ENCODE measurements at regions not wholly inside any gene's neighbourhood (a gene's known extent, or its start where the extent isn't known, plus 50 kb on each side); places are given as distances from the start of the nearest gene placed in this dataset.

DNA sequence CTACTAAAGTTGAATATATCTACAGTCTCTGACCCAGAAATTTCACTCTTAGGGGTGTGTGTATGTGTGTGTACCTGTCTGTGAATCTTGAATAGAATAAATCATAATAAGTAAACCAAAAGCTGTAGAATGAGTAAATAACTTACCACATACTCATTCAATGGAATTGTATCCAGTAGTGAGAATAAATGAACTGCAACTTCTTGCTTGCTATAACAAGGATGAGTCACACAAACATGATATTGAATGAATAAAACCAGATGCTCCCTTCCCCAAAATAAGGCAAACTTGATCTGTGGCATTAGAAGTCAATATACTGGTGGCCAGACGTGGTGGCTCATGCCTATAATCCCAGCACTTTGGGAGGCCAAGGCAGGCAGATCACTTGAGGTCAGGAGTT is 259.8 kb upstream of the MON1B start:
- Histone ChIP-seq H3K4me1 (no peaks in the 10 kb centered on the region), H3K27ac (no peak overlapping the region), H3K36me3 (no peaks in the 10 kb centered on the region), H3K4me3 (no peak overlapping the region), H3K9me3 (no peaks in the 10 kb centered on the region), H3K27me3 (no peaks in the 10 kb centered on the region)
- intact Hi-C loops (cut with DNase I; ENCODE audit: low total_unique reads) = no loop called here
- TF ChIP-seq POLR2AphosphoS5 (IDR thresholded peaks at IDR 0.05) (no peak), POLR2A (IDR thresholded peaks at IDR 0.05) (no peak), EP300 (IDR thresholded peaks at IDR 0.05) (no peak)
- TF ChIP-seq, protein P1, sequence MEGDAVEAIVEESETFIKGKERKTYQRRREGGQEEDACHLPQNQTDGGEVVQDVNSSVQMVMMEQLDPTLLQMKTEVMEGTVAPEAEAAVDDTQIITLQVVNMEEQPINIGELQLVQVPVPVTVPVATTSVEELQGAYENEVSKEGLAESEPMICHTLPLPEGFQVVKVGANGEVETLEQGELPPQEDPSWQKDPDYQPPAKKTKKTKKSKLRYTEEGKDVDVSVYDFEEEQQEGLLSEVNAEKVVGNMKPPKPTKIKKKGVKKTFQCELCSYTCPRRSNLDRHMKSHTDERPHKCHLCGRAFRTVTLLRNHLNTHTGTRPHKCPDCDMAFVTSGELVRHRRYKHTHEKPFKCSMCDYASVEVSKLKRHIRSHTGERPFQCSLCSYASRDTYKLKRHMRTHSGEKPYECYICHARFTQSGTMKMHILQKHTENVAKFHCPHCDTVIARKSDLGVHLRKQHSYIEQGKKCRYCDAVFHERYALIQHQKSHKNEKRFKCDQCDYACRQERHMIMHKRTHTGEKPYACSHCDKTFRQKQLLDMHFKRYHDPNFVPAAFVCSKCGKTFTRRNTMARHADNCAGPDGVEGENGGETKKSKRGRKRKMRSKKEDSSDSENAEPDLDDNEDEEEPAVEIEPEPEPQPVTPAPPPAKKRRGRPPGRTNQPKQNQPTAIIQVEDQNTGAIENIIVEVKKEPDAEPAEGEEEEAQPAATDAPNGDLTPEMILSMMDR (IDR thresholded peaks at IDR 0.05) = no peak
- DNase-seq = no peak
- WGBS, 5 donors = 27 to 75% (median 42%) methylated on average over 1 of the region's 1 CpG

DNA sequence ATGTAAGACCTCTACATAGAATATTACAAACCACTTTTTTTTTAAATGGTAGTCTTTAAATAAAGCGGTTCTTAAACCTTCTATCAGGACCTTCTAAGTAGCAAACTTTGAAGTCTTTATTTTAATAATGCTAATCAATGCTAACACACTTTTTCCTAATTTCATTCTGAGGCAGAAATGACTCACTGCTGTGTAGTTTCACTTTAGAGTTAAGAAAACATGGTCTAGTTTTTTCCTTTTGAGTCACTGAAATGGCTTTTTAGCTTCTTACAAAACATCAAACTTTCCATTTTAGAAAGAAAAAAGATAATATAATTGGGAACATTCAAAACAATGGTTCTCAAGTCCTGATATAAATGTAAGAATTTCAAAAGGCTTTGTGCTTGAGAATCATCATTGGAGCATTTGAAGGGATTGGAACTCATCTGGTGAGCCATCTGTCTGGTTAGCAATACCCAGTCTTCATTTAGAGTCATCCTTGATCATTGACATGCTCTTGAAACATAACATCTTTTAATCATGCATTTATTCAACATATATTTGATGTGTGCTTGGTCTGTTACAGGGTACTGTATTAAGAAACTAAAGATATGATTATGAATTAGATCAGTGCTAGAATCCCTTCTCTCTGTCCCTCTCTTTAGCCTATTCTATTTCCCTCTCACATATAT is 258.3 kb upstream of the MON1B start:
- no peak for DNase-seq
- intact Hi-C loops (cut with DNase I; ENCODE audit: low total_unique reads) = no loop called here
- WGBS, 5 donors = 67 to 82% (median 73%) methylated on average over 1 of the region's 1 CpG

DNA sequence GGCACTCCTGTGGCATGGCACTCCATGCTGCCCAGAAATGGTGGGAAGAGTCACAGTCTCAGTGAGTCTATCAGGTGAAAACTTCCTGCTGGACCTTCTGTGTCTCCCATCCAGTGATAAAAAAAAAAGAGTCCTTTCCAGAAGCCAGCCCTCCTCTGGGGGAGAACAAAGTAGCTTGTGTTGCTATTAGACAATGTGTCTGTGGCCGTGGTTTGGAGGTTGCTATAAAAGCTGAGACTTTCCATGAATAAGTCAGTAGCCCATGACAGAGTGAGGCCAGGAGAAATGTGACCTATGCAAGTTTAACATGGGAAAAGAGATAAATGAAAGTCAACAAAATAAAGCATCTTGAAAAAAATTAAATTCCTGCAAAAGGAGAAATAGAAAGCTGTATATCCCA is 250.7 kb upstream of the MON1B start:
- Histone ChIP-seq H3K4me3 (no peak overlapping the region), H3K27ac (no peak overlapping the region), H3K9me3 (no peaks in the 10 kb centered on the region), H3K4me1 (no peaks in the 10 kb centered on the region), H3K27me3 (no peaks in the 10 kb centered on the region), H3K36me3 (no peaks in the 10 kb centered on the region)
- intact Hi-C loops (cut with DNase I; ENCODE audit: low total_unique reads) = no loop called here
- no peak for DNase-seq
- no peak for TF ChIP-seq POLR2AphosphoS5 (IDR thresholded peaks at IDR 0.05)
- TF ChIP-seq EP300 (IDR thresholded peaks at IDR 0.05) = no peak
- TF ChIP-seq, protein P1 (IDR thresholded peaks at IDR 0.05) = no peak
- TF ChIP-seq POLR2A (IDR thresholded peaks at IDR 0.05) = no peak
- WGBS, 5 donors = 42 to 78% (median 72%) methylated on average over 1 of the region's 1 CpG

More for the DNA sequence above, 258.3 kb upstream of the MON1B start:
- Histone ChIP-seq H3K27me3 (no peaks in the 10 kb centered on the region), H3K27ac (no peak overlapping the region), H3K4me1 (no peaks in the 10 kb centered on the region), H3K36me3 (no peaks in the 10 kb centered on the region), H3K9me3 (no peaks in the 10 kb centered on the region), H3K4me3 (no peak overlapping the region)
- TF ChIP-seq EP300 (IDR thresholded peaks at IDR 0.05) = no peak
- no peak for TF ChIP-seq POLR2AphosphoS5 (IDR thresholded peaks at IDR 0.05)
- TF ChIP-seq POLR2A (IDR thresholded peaks at IDR 0.05) = no peak
- TF ChIP-seq, protein P1 (IDR thresholded peaks at IDR 0.05) = no peak

DNA sequence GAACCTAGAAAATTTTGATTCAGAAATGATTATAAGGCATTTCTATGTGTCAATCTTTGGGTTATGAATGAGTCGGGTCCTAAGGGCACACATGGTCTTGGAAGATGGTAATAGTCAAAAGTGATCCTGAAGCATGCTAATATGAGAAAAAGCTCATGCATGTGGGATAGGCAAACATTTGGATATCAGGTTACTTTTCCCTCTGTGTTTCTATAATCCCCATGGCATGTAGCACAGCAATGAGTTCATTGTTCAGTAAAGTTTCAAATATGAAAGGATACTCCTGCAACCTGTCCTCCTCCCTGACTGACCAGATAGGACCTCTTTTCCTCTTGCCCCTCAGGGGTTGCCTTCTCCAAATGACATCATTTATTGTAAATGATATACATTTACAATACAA is 249.9 kb upstream of the MON1B start:
- H3K9me3 ChIP-seq = no peaks in the 10 kb centered on the region
- TF ChIP-seq EP300 (IDR thresholded peaks at IDR 0.05) = no peak
- no peak for TF ChIP-seq POLR2AphosphoS5 (IDR thresholded peaks at IDR 0.05)
- TF ChIP-seq POLR2A (IDR thresholded peaks at IDR 0.05) = no peak
- TF ChIP-seq, protein P1 (IDR thresholded peaks at IDR 0.05) = no peak
- no peaks in the 10 kb centered on the region for H3K36me3 ChIP-seq
- DNase-seq = no peak
- H3K4me3 ChIP-seq = no peak overlapping the region
- intact Hi-C loops (cut with DNase I; ENCODE audit: low total_unique reads) = no loop called here
- H3K4me1 ChIP-seq = no peaks in the 10 kb centered on the region
- no peaks in the 10 kb centered on the region for H3K27me3 ChIP-seq
- H3K27ac ChIP-seq = no peak overlapping the region
- 77 to 91% (median 86%) methylated on average over 1 of the region's 1 CpG for WGBS, 5 donors

All from stomach (tissue), 8 donors.